Ishikawa (cell line): ENCODE measurements at regions not wholly inside any gene's neighbourhood (a gene's known extent, or its start where the extent isn't known, plus 50 kb on each side); places are given as distances from the start of the nearest gene placed in this dataset.

ENCODE experiments used
- CEBPB ChIP-seq: IDR thresholded peaks from 2 replicates; pipeline ENCODE4 v1.6.1; 2012
- CREB1 ChIP-seq: IDR thresholded peaks from 2 replicates; pipeline ENCODE4 v1.6.1; 2012; ENCODE audit warnings: low read depth
- EGR1 ChIP-seq: IDR thresholded peaks from 2 replicates; pipeline ENCODE4 v1.6.1; 2012
- EP300 ChIP-seq: IDR thresholded peaks from 2 replicates; pipeline ENCODE4 v1.6.1; 2012; ENCODE audit warnings: borderline replicate concordance
- FOXM1 ChIP-seq: IDR thresholded peaks from 2 replicates; pipeline ENCODE4 v1.6.1; 2012; ENCODE audit warnings: low read depth, borderline replicate concordance
- NFIC ChIP-seq: IDR thresholded peaks from 2 replicates; pipeline ENCODE4 v1.6.1; 2012
- RAD21 ChIP-seq: IDR thresholded peaks from 2 replicates; pipeline ENCODE4 v1.6.1; 2012; ENCODE audit warnings: low read depth
- TAF1 ChIP-seq: IDR thresholded peaks from 2 replicates; pipeline ENCODE4 v1.6.1; 2012; ENCODE audit warnings: low read depth, mild to moderate bottlenecking
- TCF12 ChIP-seq: IDR thresholded peaks from 2 replicates; pipeline ENCODE4 v1.6.1; 2012; ENCODE audit warnings: low read depth
- TEAD4 ChIP-seq: IDR thresholded peaks from 2 replicates; pipeline ENCODE4 v1.6.1; 2012
- YY1 ChIP-seq: IDR thresholded peaks from 2 replicates; pipeline ENCODE4 v1.6.1; 2012; ENCODE audit warnings: low read depth
- ZBTB7A ChIP-seq: IDR thresholded peaks from 2 replicates; pipeline ENCODE4 v1.6.1; 2012; ENCODE audit warnings: low read depth
- TF ChIP-seq, protein P1 (sequence below): IDR thresholded peaks from 2 replicates; pipeline ENCODE4 v1.6.1; 2012; ENCODE audit warnings: low read depth, mild to moderate bottlenecking
- TF ChIP-seq, protein P2 (sequence below): IDR thresholded peaks from 2 replicates; pipeline ENCODE4 v1.6.1; 2012
- TF ChIP-seq, protein P3 (sequence below): IDR thresholded peaks from 2 replicates; pipeline ENCODE4 v1.6.1; 2012

DNA sequence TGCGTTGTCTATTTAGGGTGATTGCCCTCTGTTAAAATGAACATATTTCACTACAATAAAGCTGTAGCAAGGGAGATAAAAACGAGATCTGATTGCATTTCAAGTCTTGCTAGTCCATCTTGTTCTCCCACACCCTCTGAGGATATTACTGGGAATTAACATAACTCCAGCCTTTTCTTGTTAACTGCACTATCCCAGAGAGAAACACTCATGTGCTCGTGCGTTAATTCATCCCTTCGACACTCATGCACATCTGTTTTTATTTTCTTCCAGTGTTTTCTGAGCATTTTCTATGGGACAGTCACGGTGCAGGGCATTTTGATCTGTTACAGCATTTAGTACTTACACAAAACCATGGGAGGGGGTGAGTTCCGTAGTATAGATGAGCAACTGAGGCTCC, 202.1 kb downstream of the CYLD start:
- TF ChIP-seq TCF12 (no peak), TEAD4 (no peak), EGR1 (no peak), EP300 (no peak), ZBTB7A (no peak), RAD21 (no peak), CREB1 (no peak), NFIC (no peak), YY1 (no peak)
- TF ChIP-seq, protein P1, sequence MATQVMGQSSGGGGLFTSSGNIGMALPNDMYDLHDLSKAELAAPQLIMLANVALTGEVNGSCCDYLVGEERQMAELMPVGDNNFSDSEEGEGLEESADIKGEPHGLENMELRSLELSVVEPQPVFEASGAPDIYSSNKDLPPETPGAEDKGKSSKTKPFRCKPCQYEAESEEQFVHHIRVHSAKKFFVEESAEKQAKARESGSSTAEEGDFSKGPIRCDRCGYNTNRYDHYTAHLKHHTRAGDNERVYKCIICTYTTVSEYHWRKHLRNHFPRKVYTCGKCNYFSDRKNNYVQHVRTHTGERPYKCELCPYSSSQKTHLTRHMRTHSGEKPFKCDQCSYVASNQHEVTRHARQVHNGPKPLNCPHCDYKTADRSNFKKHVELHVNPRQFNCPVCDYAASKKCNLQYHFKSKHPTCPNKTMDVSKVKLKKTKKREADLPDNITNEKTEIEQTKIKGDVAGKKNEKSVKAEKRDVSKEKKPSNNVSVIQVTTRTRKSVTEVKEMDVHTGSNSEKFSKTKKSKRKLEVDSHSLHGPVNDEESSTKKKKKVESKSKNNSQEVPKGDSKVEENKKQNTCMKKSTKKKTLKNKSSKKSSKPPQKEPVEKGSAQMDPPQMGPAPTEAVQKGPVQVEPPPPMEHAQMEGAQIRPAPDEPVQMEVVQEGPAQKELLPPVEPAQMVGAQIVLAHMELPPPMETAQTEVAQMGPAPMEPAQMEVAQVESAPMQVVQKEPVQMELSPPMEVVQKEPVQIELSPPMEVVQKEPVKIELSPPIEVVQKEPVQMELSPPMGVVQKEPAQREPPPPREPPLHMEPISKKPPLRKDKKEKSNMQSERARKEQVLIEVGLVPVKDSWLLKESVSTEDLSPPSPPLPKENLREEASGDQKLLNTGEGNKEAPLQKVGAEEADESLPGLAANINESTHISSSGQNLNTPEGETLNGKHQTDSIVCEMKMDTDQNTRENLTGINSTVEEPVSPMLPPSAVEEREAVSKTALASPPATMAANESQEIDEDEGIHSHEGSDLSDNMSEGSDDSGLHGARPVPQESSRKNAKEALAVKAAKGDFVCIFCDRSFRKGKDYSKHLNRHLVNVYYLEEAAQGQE: no peak
- TF ChIP-seq, protein P2, sequence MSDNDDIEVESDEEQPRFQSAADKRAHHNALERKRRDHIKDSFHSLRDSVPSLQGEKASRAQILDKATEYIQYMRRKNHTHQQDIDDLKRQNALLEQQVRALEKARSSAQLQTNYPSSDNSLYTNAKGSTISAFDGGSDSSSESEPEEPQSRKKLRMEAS: no peak
- TF ChIP-seq, protein P3, sequence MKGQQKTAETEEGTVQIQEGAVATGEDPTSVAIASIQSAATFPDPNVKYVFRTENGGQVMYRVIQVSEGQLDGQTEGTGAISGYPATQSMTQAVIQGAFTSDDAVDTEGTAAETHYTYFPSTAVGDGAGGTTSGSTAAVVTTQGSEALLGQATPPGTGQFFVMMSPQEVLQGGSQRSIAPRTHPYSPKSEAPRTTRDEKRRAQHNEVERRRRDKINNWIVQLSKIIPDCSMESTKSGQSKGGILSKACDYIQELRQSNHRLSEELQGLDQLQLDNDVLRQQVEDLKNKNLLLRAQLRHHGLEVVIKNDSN: no peak

DNA sequence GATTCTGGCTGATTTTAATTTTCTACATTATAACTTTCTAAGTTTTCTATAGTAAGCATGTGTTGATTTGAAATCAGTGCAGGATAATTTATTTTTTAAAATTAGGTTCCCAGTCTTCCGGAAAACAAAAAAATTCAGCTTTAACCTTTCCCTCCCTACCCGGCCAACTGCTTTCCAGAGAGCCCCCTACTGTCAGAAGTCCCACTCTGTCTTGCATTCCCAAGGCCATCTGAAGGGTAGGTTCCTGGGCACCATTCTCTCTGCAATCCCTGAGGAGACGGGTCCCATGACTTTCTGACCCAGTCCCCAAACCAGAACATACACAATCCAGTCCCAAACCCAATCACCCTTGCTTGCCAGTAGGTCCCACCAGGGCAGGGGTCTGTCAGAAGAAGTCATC, 200.3 kb downstream of the CYLD start:
- TF ChIP-seq FOXM1 (no peak), TAF1 (no peak), ZBTB7A (no peak), NFIC (no peak), EP300 (no peak), EGR1 (no peak), TCF12 (no peak), RAD21 (no peak), CEBPB (no peak), CREB1 (no peak), TEAD4 (no peak)
- TF ChIP-seq, protein P1: no peak
- TF ChIP-seq, protein P2: no peak

DNA sequence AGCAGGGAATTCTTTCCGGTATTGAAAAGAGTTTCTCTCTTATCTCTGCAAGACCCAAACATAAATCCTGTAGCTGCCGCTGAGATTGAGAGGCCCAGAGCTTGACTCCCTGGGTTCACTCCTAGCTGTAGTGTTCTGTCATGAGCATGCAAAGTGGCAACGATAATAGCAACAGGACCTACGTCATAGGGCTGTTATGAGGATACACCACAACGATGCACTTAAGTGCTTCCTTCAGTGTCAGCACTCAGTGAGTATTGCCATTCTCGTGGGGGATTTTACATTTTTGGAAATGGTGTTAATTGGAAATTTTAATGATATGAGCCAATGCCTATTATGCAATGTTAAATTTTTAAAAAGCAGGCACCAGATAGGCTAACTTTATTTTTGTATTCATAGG, 199.8 kb downstream of the CYLD start:
- no peak for TF ChIP-seq YY1
- no peak for TF ChIP-seq EP300
- no peak for TF ChIP-seq EGR1
- TF ChIP-seq, protein P3: no peak
- no peak for TF ChIP-seq CEBPB
- no peak for TF ChIP-seq CREB1
- TF ChIP-seq, protein P1: no peak
- no peak for TF ChIP-seq FOXM1
- TF ChIP-seq TAF1: no peak
- TF ChIP-seq, protein P2: no peak
- TF ChIP-seq TEAD4: no peak
- TF ChIP-seq RAD21: no peak
- no peak for TF ChIP-seq ZBTB7A
- no peak for TF ChIP-seq TCF12
- TF ChIP-seq NFIC: no peak

DNA sequence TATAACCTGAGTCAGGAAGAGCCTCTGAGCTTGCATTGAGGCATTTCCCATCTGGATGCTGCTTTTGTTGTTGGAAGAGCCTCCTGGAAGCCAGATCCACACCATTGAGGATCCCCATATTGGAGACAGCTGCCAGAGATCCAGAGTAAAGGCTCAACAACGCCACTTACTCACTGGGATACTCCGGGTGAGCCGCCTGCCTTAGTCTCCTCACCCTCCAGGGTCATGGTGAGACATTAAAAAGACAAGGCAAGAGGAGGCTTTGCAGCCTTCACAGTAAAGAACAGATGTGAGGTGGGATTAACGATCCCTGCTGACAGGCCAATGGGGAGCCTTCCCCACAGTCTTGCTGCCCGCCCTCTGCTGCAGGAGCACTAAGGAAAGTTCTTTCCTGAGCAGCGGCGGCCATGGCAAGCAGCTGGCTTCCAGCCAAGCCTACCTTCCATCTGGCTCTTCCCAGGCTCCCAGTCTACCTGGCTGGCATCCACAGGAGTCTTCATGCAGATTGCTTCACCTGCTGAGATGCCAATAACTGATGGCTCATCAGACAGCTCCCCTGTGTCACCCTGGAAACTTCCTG, 198.5 kb downstream of the CYLD start:
- TF ChIP-seq NFIC: 0 out of 2 replicates have a peak, but pooled peaks have one; percentile 13
- TF ChIP-seq, protein P3: no peak
